ENCODE measurements at regions not wholly inside any gene's neighbourhood (a gene's known extent, or its start where the extent isn't known, plus 50 kb on each side); places are given as distances from the start of the nearest gene placed in this dataset.

GRCh38 chr9:107875571-107875980 is 386.0 kb upstream of the KLF4 start:
- Histone ChIP-seq H3K4me1 (ENCODE audit: control insufficient read depth in 5 of 5, insufficient read depth in 5 of 5, low read length in 5 of 5) (peaks cover 0 to 5% (median 0%) of the 10 kb centered on the region in 5 donors), H3K4me3 (ENCODE audit: low read depth in 1 of 5, low read length in 5 of 5) (no peak overlapping the region), H3K9ac (ENCODE audit: low read length in 5 of 5) (no peak overlapping the region), H3K9me3 (ENCODE audit: control insufficient read depth in 5 of 5, low read length in 5 of 5) (no peaks in the 10 kb centered on the region), H3K27ac (ENCODE audit: low read depth, low read length) (no peak overlapping the region), H3K27me3 (ENCODE audit: control insufficient read depth in 5 of 5, insufficient read depth in 4 of 5, low read length in 5 of 5) (no peaks in the 10 kb centered on the region), H3K36me3 (ENCODE audit: control insufficient read depth in 5 of 5, insufficient read depth in 5 of 5, low read length in 5 of 5) (no peaks in the 10 kb centered on the region)

- H3K27me3 ChIP-seq (ENCODE audit: control insufficient read depth in 5 of 5, insufficient read depth in 4 of 5, low read length in 5 of 5) = no peaks in the 10 kb centered on the region
- H3K4me3 ChIP-seq (ENCODE audit: low read depth in 1 of 5, low read length in 5 of 5) = no peak overlapping the region
- H3K27ac ChIP-seq (ENCODE audit: low read depth, low read length) = no peak overlapping the region
- no peak overlapping the region for H3K9ac ChIP-seq (ENCODE audit: low read length in 5 of 5)
- no peaks in the 10 kb centered on the region for H3K9me3 ChIP-seq (ENCODE audit: control insufficient read depth in 5 of 5, low read length in 5 of 5)
- no peaks in the 10 kb centered on the region for H3K36me3 ChIP-seq (ENCODE audit: control insufficient read depth in 5 of 5, insufficient read depth in 5 of 5, low read length in 5 of 5)
- peaks cover 0 to 5% (median 0%) of the 10 kb centered on the region in 5 donors for H3K4me1 ChIP-seq (ENCODE audit: control insufficient read depth in 5 of 5, insufficient read depth in 5 of 5, low read length in 5 of 5)
Observed at GRCh38 chr9:107874591-107875369, 385.2 kb upstream of the KLF4 start.

- Histone ChIP-seq H3K27ac (ENCODE audit: low read depth, low read length) (no peak overlapping the region), H3K9ac (ENCODE audit: low read length in 5 of 5) (no peak overlapping the region), H3K4me1 (ENCODE audit: control insufficient read depth in 5 of 5, insufficient read depth in 5 of 5, low read length in 5 of 5) (peaks cover 0 to 5% (median 0%) of the 10 kb centered on the region in 5 donors), H3K4me3 (ENCODE audit: low read depth in 1 of 5, low read length in 5 of 5) (no peak overlapping the region), H3K36me3 (ENCODE audit: control insufficient read depth in 5 of 5, insufficient read depth in 5 of 5, low read length in 5 of 5) (no peaks in the 10 kb centered on the region), H3K27me3 (ENCODE audit: control insufficient read depth in 5 of 5, insufficient read depth in 4 of 5, low read length in 5 of 5) (no peaks in the 10 kb centered on the region), H3K9me3 (ENCODE audit: control insufficient read depth in 5 of 5, low read length in 5 of 5) (no peaks in the 10 kb centered on the region)
Observed at GRCh38 chr9:107874137-107874536, 384.6 kb upstream of the KLF4 start.

GRCh38 chr9:107872457-107873192 is 383.1 kb upstream of the KLF4 start:
- H3K9ac ChIP-seq (ENCODE audit: low read length in 5 of 5) = no peak overlapping the region

GRCh38 chr9:107870927-107871680 is 381.5 kb upstream of the KLF4 start:
- H3K4me3 ChIP-seq (ENCODE audit: low read depth in 1 of 5, low read length in 5 of 5) = no peak overlapping the region
- no peak overlapping the region for H3K9ac ChIP-seq (ENCODE audit: low read length in 5 of 5)
- H3K9me3 ChIP-seq (ENCODE audit: control insufficient read depth in 5 of 5, low read length in 5 of 5) = no peaks in the 10 kb centered on the region
- H3K27me3 ChIP-seq (ENCODE audit: control insufficient read depth in 5 of 5, insufficient read depth in 4 of 5, low read length in 5 of 5) = no peaks in the 10 kb centered on the region
- H3K4me1 ChIP-seq (ENCODE audit: control insufficient read depth in 5 of 5, insufficient read depth in 5 of 5, low read length in 5 of 5) = peaks cover 0 to 14% (median 9%) of the 10 kb centered on the region in 5 donors
- H3K27ac ChIP-seq (ENCODE audit: low read depth, low read length) = no peak overlapping the region
- no peaks in the 10 kb centered on the region for H3K36me3 ChIP-seq (ENCODE audit: control insufficient read depth in 5 of 5, insufficient read depth in 5 of 5, low read length in 5 of 5)

More at GRCh38 chr9:107872457-107873192, 383.1 kb upstream of the KLF4 start:
- Histone ChIP-seq H3K27me3 (ENCODE audit: control insufficient read depth in 5 of 5, insufficient read depth in 4 of 5, low read length in 5 of 5) (no peaks in the 10 kb centered on the region), H3K36me3 (ENCODE audit: control insufficient read depth in 5 of 5, insufficient read depth in 5 of 5, low read length in 5 of 5) (no peaks in the 10 kb centered on the region), H3K4me1 (ENCODE audit: control insufficient read depth in 5 of 5, insufficient read depth in 5 of 5, low read length in 5 of 5) (peaks cover 0 to 11% (median 0%) of the 10 kb centered on the region in 5 donors), H3K4me3 (ENCODE audit: low read depth in 1 of 5, low read length in 5 of 5) (no peak overlapping the region), H3K9me3 (ENCODE audit: control insufficient read depth in 5 of 5, low read length in 5 of 5) (no peaks in the 10 kb centered on the region), H3K27ac (ENCODE audit: low read depth, low read length) (no peak overlapping the region)

GRCh38 chr9:107870221-107870620 is 380.7 kb upstream of the KLF4 start:
- Histone ChIP-seq H3K36me3 (ENCODE audit: control insufficient read depth in 5 of 5, insufficient read depth in 5 of 5, low read length in 5 of 5) (no peaks in the 10 kb centered on the region), H3K9ac (ENCODE audit: low read length in 5 of 5) (no peak overlapping the region), H3K27ac (ENCODE audit: low read depth, low read length) (no peak overlapping the region), H3K4me3 (ENCODE audit: low read depth in 1 of 5, low read length in 5 of 5) (no peak overlapping the region), H3K4me1 (ENCODE audit: control insufficient read depth in 5 of 5, insufficient read depth in 5 of 5, low read length in 5 of 5) (peaks cover 0 to 14% (median 7%) of the 10 kb centered on the region in 5 donors), H3K27me3 (ENCODE audit: control insufficient read depth in 5 of 5, insufficient read depth in 4 of 5, low read length in 5 of 5) (no peaks in the 10 kb centered on the region), H3K9me3 (ENCODE audit: control insufficient read depth in 5 of 5, low read length in 5 of 5) (no peaks in the 10 kb centered on the region)

GRCh38 chr9:107869111-107869510 is 379.5 kb upstream of the KLF4 start:
- Histone ChIP-seq H3K4me1 (ENCODE audit: control insufficient read depth in 5 of 5, insufficient read depth in 5 of 5, low read length in 5 of 5) (peaks cover 0 to 10% (median 7%) of the 10 kb centered on the region in 5 donors), H3K9me3 (ENCODE audit: control insufficient read depth in 5 of 5, low read length in 5 of 5) (no peaks in the 10 kb centered on the region), H3K27me3 (ENCODE audit: control insufficient read depth in 5 of 5, insufficient read depth in 4 of 5, low read length in 5 of 5) (no peaks in the 10 kb centered on the region), H3K4me3 (ENCODE audit: low read depth in 1 of 5, low read length in 5 of 5) (no peak overlapping the region), H3K27ac (ENCODE audit: low read depth, low read length) (no peak overlapping the region), H3K9ac (ENCODE audit: low read length in 5 of 5) (no peak overlapping the region), H3K36me3 (ENCODE audit: control insufficient read depth in 5 of 5, insufficient read depth in 5 of 5, low read length in 5 of 5) (no peaks in the 10 kb centered on the region)

GRCh38 chr9:107868186-107868585 is 378.6 kb upstream of the KLF4 start:
- H3K4me3 ChIP-seq (ENCODE audit: low read depth in 1 of 5, low read length in 5 of 5) = no peak overlapping the region
- H3K9me3 ChIP-seq (ENCODE audit: control insufficient read depth in 5 of 5, low read length in 5 of 5) = no peaks in the 10 kb centered on the region
- no peak overlapping the region for H3K9ac ChIP-seq (ENCODE audit: low read length in 5 of 5)
- H3K27me3 ChIP-seq (ENCODE audit: control insufficient read depth in 5 of 5, insufficient read depth in 4 of 5, low read length in 5 of 5) = no peaks in the 10 kb centered on the region
- no peaks in the 10 kb centered on the region for H3K36me3 ChIP-seq (ENCODE audit: control insufficient read depth in 5 of 5, insufficient read depth in 5 of 5, low read length in 5 of 5)
- H3K27ac ChIP-seq (ENCODE audit: low read depth, low read length) = no peak overlapping the region
- peaks cover 0 to 13% (median 12%) of the 10 kb centered on the region in 5 donors for H3K4me1 ChIP-seq (ENCODE audit: control insufficient read depth in 5 of 5, insufficient read depth in 5 of 5, low read length in 5 of 5)

GRCh38 chr9:107867738-107868137 is 378.2 kb upstream of the KLF4 start:
- no peak overlapping the region for H3K4me3 ChIP-seq (ENCODE audit: low read depth in 1 of 5, low read length in 5 of 5)
- no peaks in the 10 kb centered on the region for H3K27me3 ChIP-seq (ENCODE audit: control insufficient read depth in 5 of 5, insufficient read depth in 4 of 5, low read length in 5 of 5)
- no peak overlapping the region for H3K27ac ChIP-seq (ENCODE audit: low read depth, low read length)
- H3K9ac ChIP-seq (ENCODE audit: low read length in 5 of 5) = no peak overlapping the region
- H3K36me3 ChIP-seq (ENCODE audit: control insufficient read depth in 5 of 5, insufficient read depth in 5 of 5, low read length in 5 of 5) = no peaks in the 10 kb centered on the region
- no peaks in the 10 kb centered on the region for H3K9me3 ChIP-seq (ENCODE audit: control insufficient read depth in 5 of 5, low read length in 5 of 5)
- peaks cover 0 to 17% (median 16%) of the 10 kb centered on the region in 5 donors for H3K4me1 ChIP-seq (ENCODE audit: control insufficient read depth in 5 of 5, insufficient read depth in 5 of 5, low read length in 5 of 5)

Data from subcutaneous abdominal adipose tissue (tissue), 5 donors.